Activated naive CD8-positive, alpha-beta T cell treated with anti-CD3 and anti-CD28 coated beads, Interleukin-2, amount 10 ng/mL, durations not matched to agents 7 days and 5 days (primary cell): ENCODE measurements at regions not wholly inside any gene's neighbourhood (a gene's known extent, or its start where the extent isn't known, plus 50 kb on each side); places are given as distances from the start of the nearest gene placed in this dataset.
"Not testable (repeated sequence)": the region's sequence is repeated elsewhere in the genome, so short reads cannot be mapped to it uniquely, and the experiment has no call there.

ENCODE experiments used
- ATAC-seq: fragments of 150-1000 bp; cut with Tn5 transposase; one replicate; pipeline ENCODE4 v1.10.0; 2021; ENCODE audit warnings: low read depth, moderate library complexity
- POLR2A ChIA-PET: fragments of 350-600 bp; sonication (Branson Sonifier 250); formaldehyde crosslinking; loops from one replicate; lab custom pipeline; 2021; ENCODE audit warnings: antibody characterized with exemption; lab: Charles Lee
- DNase-seq: peaks from one replicate; pipeline ENCODE4 v3.0.0; 2021
- H3K27ac Mint-ChIP-seq: one replicate; pipeline ENCODE4 v1.8.0; 2022; ENCODE audit warnings: mild to moderate bottlenecking, mixed read lengths
- H3K27me3 Mint-ChIP-seq: one replicate; pipeline ENCODE4 v1.8.0; 2022; ENCODE audit warnings: mild to moderate bottlenecking, moderate library complexity, mixed read lengths
- H3K36me3 Mint-ChIP-seq: one replicate; pipeline ENCODE4 v1.8.0; 2021; ENCODE audit warnings: mild to moderate bottlenecking, mixed read lengths
- H3K4me1 Mint-ChIP-seq: one replicate; pipeline ENCODE4 v1.8.0; 2021; ENCODE audit warnings: mixed read lengths
- H3K4me3 Mint-ChIP-seq: one replicate; pipeline ENCODE4 v1.8.0; 2022; ENCODE audit warnings: mild to moderate bottlenecking, moderate library complexity, mixed read lengths
- H3K9me3 Mint-ChIP-seq: one replicate; pipeline ENCODE4 v1.8.0; 2021; ENCODE audit warnings: mixed read lengths

- no peak for DNase-seq
- no peak for ATAC-seq
- Mint-ChIP-seq H3K4me3 (no peak overlapping the region), H3K27ac (no peak overlapping the region), H3K36me3 (no peaks in the 10 kb centered on the region), H3K4me1 (no peaks in the 10 kb centered on the region), H3K9me3 (peaks cover 4% of the 10 kb centered on the region), H3K27me3 (no peaks in the 10 kb centered on the region)
- POLR2A ChIA-PET = no interaction called here
These were observed 248.3 kb downstream of the KCNE4 start for GRCh38 chr2:223300326-223300725.

GRCh38 chr2:223306371-223306770 lies 254.4 kb downstream of the KCNE4 start:
- H3K4me3 Mint-ChIP-seq = no peak overlapping the region
- no peaks in the 10 kb centered on the region for H3K9me3 Mint-ChIP-seq
- H3K36me3 Mint-ChIP-seq = no peaks in the 10 kb centered on the region
- DNase-seq (no peak), ATAC-seq (no peak)
- POLR2A ChIA-PET = no interaction called here
- H3K4me1 Mint-ChIP-seq = no peaks in the 10 kb centered on the region
- H3K27me3 Mint-ChIP-seq = no peaks in the 10 kb centered on the region
- H3K27ac Mint-ChIP-seq = no peak overlapping the region

GRCh38 chr2:223311889-223312680 lies 260.1 kb downstream of the KCNE4 start:
- no peak overlapping the region for H3K27ac Mint-ChIP-seq
- H3K36me3 Mint-ChIP-seq = no peaks in the 10 kb centered on the region
- H3K9me3 Mint-ChIP-seq = no peaks in the 10 kb centered on the region
- H3K27me3 Mint-ChIP-seq = no peaks in the 10 kb centered on the region
- H3K4me3 Mint-ChIP-seq = no peak overlapping the region
- DNase-seq (no peak), ATAC-seq (no peak)
- no peaks in the 10 kb centered on the region for H3K4me1 Mint-ChIP-seq
- POLR2A ChIA-PET = no interaction called here

- H3K4me1 Mint-ChIP-seq = no peaks in the 10 kb centered on the region
- DNase-seq (no peak), ATAC-seq (no peak)
- H3K27me3 Mint-ChIP-seq = no peaks in the 10 kb centered on the region
- POLR2A ChIA-PET = no interaction called here
- H3K4me3 Mint-ChIP-seq = no peak overlapping the region
- no peak overlapping the region for H3K27ac Mint-ChIP-seq
- no peaks in the 10 kb centered on the region for H3K9me3 Mint-ChIP-seq
- no peaks in the 10 kb centered on the region for H3K36me3 Mint-ChIP-seq
These were observed 261.1 kb downstream of the KCNE4 start for GRCh38 chr2:223313101-223313500.

- Mint-ChIP-seq H3K36me3 (no peaks in the 10 kb centered on the region), H3K27ac (no peak overlapping the region), H3K4me3 (no peak overlapping the region), H3K9me3 (no peaks in the 10 kb centered on the region), H3K27me3 (no peaks in the 10 kb centered on the region), H3K4me1 (no peaks in the 10 kb centered on the region)
- POLR2A ChIA-PET = no interaction called here
- ATAC-seq (no peak), DNase-seq (no peak)
These were observed 262.8 kb downstream of the KCNE4 start for GRCh38 chr2:223314811-223315210.

- H3K4me1 Mint-ChIP-seq = no peaks in the 10 kb centered on the region
- POLR2A ChIA-PET = no interaction called here
- no peaks in the 10 kb centered on the region for H3K27me3 Mint-ChIP-seq
- no peaks in the 10 kb centered on the region for H3K9me3 Mint-ChIP-seq
- H3K36me3 Mint-ChIP-seq = no peaks in the 10 kb centered on the region
- H3K27ac Mint-ChIP-seq = no peak overlapping the region
- no peak for DNase-seq
- no peak for ATAC-seq
- H3K4me3 Mint-ChIP-seq = no peak overlapping the region
These were observed 263.8 kb downstream of the KCNE4 start for GRCh38 chr2:223315813-223316212.

GRCh38 chr2:223316342-223316741 lies 264.4 kb downstream of the KCNE4 start:
- DNase-seq (no peak), ATAC-seq (no peak)
- Mint-ChIP-seq H3K27ac (no peak overlapping the region), H3K36me3 (no peaks in the 10 kb centered on the region), H3K27me3 (no peaks in the 10 kb centered on the region), H3K4me1 (no peaks in the 10 kb centered on the region), H3K4me3 (no peak overlapping the region), H3K9me3 (no peaks in the 10 kb centered on the region)
- POLR2A ChIA-PET = no interaction called here

- no peaks in the 10 kb centered on the region for H3K36me3 Mint-ChIP-seq
- ATAC-seq (no peak), DNase-seq (no peak)
- no peaks in the 10 kb centered on the region for H3K27me3 Mint-ChIP-seq
- no peak overlapping the region for H3K27ac Mint-ChIP-seq
- no peaks in the 10 kb centered on the region for H3K4me1 Mint-ChIP-seq
- H3K4me3 Mint-ChIP-seq = no peak overlapping the region
- POLR2A ChIA-PET = no interaction called here
- H3K9me3 Mint-ChIP-seq = no peaks in the 10 kb centered on the region
These were observed 267.6 kb downstream of the KCNE4 start for GRCh38 chr2:223319601-223320000.

- no peaks in the 10 kb centered on the region for H3K27me3 Mint-ChIP-seq
- POLR2A ChIA-PET = no interaction called here
- DNase-seq = no peak
These were observed 272.4 kb downstream of the KCNE4 start for GRCh38 chr2:223324402-223324801.

GRCh38 chr2:223328578-223328977 lies 273.6 kb downstream of the SCG2 start:
- ATAC-seq (no peak), DNase-seq (no peak)
- Mint-ChIP-seq H3K36me3 (no peaks in the 10 kb centered on the region), H3K4me3 (no peak overlapping the region), H3K27me3 (no peaks in the 10 kb centered on the region), H3K9me3 (no peaks in the 10 kb centered on the region), H3K4me1 (no peaks in the 10 kb centered on the region), H3K27ac (no peak overlapping the region)
- POLR2A ChIA-PET = no interaction called here

More at GRCh38 chr2:223324402-223324801, 272.4 kb downstream of the KCNE4 start:
- Mint-ChIP-seq H3K4me1 (no peaks in the 10 kb centered on the region), H3K36me3 (no peaks in the 10 kb centered on the region), H3K9me3 (no peaks in the 10 kb centered on the region), H3K4me3 (no peak overlapping the region), H3K27ac (no peak overlapping the region)
- no peak for ATAC-seq

- H3K27ac Mint-ChIP-seq, H3K27me3 Mint-ChIP-seq, H3K9me3 Mint-ChIP-seq, POLR2A ChIA-PET, H3K4me1 Mint-ChIP-seq, ATAC-seq, H3K36me3 Mint-ChIP-seq, DNase-seq, H3K4me3 Mint-ChIP-seq: not testable (repeated sequence)
These were observed 271.4 kb downstream of the SCG2 start for GRCh38 chr2:223330747-223331146.

GRCh38 chr2:223338016-223338415 lies 264.1 kb downstream of the SCG2 start:
- Mint-ChIP-seq H3K4me1 (no peaks in the 10 kb centered on the region), H3K4me3 (no peak overlapping the region), H3K9me3 (peaks cover 2% of the 10 kb centered on the region), H3K27me3 (no peaks in the 10 kb centered on the region), H3K27ac (no peak overlapping the region), H3K36me3 (no peaks in the 10 kb centered on the region)
- DNase-seq = no peak
- no peak for ATAC-seq
- POLR2A ChIA-PET = no interaction called here

GRCh38 chr2:223357076-223357475 lies 245.1 kb downstream of the SCG2 start:
- no peak for DNase-seq
- POLR2A ChIA-PET = no interaction called here
- ATAC-seq = no peak
- no peak overlapping the region for H3K4me3 Mint-ChIP-seq
- H3K27ac Mint-ChIP-seq = no peak overlapping the region
- no peaks in the 10 kb centered on the region for H3K27me3 Mint-ChIP-seq
- no peaks in the 10 kb centered on the region for H3K36me3 Mint-ChIP-seq
- H3K9me3 Mint-ChIP-seq = no peaks in the 10 kb centered on the region
- no peaks in the 10 kb centered on the region for H3K4me1 Mint-ChIP-seq

- ATAC-seq (no peak), DNase-seq (no peak)
- H3K27me3 Mint-ChIP-seq = no peaks in the 10 kb centered on the region
- no peak overlapping the region for H3K27ac Mint-ChIP-seq
- H3K4me3 Mint-ChIP-seq = no peak overlapping the region
- no peaks in the 10 kb centered on the region for H3K36me3 Mint-ChIP-seq
- no peaks in the 10 kb centered on the region for H3K4me1 Mint-ChIP-seq
- POLR2A ChIA-PET = no interaction called here
- H3K9me3 Mint-ChIP-seq = no peaks in the 10 kb centered on the region
These were observed 239.1 kb downstream of the SCG2 start for GRCh38 chr2:223363085-223363484.
